ENCODE measurements at regions not wholly inside any gene's neighbourhood (a gene's known extent, or its start where the extent isn't known, plus 50 kb on each side); places are given as distances from the start of the nearest gene placed in this dataset.

DNA sequence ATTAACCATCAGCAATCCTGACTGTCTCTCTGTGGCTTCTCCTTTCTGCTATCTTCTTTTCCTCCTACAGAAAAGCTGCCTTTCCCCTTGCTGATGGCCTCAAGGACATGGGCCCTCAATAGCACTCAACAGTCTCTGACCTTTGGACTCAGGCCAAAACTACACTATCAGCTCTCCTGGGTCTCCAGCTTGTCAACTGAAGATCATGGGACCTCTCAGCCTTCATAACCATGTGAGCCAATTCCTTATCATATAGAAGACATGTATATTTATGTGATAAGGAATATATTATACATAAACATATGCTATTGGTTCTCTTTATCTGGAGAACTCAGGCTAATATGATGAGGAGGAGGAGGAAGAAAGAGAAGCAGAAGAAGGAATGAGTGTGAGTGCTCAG lies 91.8 kb upstream of the GJB5 start:
- TF ChIP-seq, protein P1, sequence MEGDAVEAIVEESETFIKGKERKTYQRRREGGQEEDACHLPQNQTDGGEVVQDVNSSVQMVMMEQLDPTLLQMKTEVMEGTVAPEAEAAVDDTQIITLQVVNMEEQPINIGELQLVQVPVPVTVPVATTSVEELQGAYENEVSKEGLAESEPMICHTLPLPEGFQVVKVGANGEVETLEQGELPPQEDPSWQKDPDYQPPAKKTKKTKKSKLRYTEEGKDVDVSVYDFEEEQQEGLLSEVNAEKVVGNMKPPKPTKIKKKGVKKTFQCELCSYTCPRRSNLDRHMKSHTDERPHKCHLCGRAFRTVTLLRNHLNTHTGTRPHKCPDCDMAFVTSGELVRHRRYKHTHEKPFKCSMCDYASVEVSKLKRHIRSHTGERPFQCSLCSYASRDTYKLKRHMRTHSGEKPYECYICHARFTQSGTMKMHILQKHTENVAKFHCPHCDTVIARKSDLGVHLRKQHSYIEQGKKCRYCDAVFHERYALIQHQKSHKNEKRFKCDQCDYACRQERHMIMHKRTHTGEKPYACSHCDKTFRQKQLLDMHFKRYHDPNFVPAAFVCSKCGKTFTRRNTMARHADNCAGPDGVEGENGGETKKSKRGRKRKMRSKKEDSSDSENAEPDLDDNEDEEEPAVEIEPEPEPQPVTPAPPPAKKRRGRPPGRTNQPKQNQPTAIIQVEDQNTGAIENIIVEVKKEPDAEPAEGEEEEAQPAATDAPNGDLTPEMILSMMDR (IDR thresholded peaks at IDR 0.05), result no peak
- TF ChIP-seq POLR2A (IDR thresholded peaks at IDR 0.05; ENCODE audit: low read depth), result no peak
- TF ChIP-seq POLR2AphosphoS5 (IDR thresholded peaks at IDR 0.05), result no peak
- no peak for TF ChIP-seq EP300 (IDR thresholded peaks at IDR 0.05)

All from esophagus muscularis mucosa (tissue), 4 donors.